Ureter (tissue), 1 donor: ENCODE measurements at regions not wholly inside any gene's neighbourhood (a gene's known extent, or its start where the extent isn't known, plus 50 kb on each side); places are given as distances from the start of the nearest gene placed in this dataset.
"Not testable (repeated sequence)": the region's sequence is repeated elsewhere in the genome, so short reads cannot be mapped to it uniquely, and the experiment has no call there.

ENCODE experiments used
- DNase-seq: peaks from one replicate; pipeline ENCODE4 v3.0.0-alpha.2; 2020; ENCODE audit warnings: low spot score
- donor health status: DM: yes; HTN: yes; CAD: no.

- DNase-seq: no peak
These were observed 98.2 kb upstream of the PMAIP1 start for GRCh38 chr18:59801576-59801975.

GRCh38 chr18:59800897-59801296, 98.9 kb upstream of the PMAIP1 start:
- no peak for DNase-seq

- DNase-seq: no peak
These were observed 100.3 kb upstream of the PMAIP1 start for GRCh38 chr18:59799383-59800015.

GRCh38 chr18:59795882-59796281, 98.7 kb upstream of the CCBE1 start:
- no peak for DNase-seq

GRCh38 chr18:59792353-59792752, 95.1 kb upstream of the CCBE1 start:
- DNase-seq: no peak

- not testable (repeated sequence) for DNase-seq
These were observed 93.2 kb upstream of the CCBE1 start for GRCh38 chr18:59790346-59790936.

- DNase-seq: no peak
These were observed 91.5 kb upstream of the CCBE1 start for GRCh38 chr18:59788791-59789106.

GRCh38 chr18:59787998-59788790, 91.0 kb upstream of the CCBE1 start:
- DNase-seq: no peak

GRCh38 chr18:59784694-59785093, 87.5 kb upstream of the CCBE1 start:
- no peak for DNase-seq

GRCh38 chr18:59783138-59783537, 85.9 kb upstream of the CCBE1 start:
- no peak for DNase-seq

GRCh38 chr18:59779979-59780378, 82.8 kb upstream of the CCBE1 start:
- DNase-seq: no peak

GRCh38 chr18:59778434-59778833, 81.2 kb upstream of the CCBE1 start:
- DNase-seq: no peak

- no peak for DNase-seq
These were observed 80.4 kb upstream of the CCBE1 start for GRCh38 chr18:59777636-59778035.

- DNase-seq: no peak
These were observed 72.1 kb upstream of the CCBE1 start for GRCh38 chr18:59769129-59769865.

- DNase-seq: no peak
These were observed 71.2 kb upstream of the CCBE1 start for GRCh38 chr18:59768409-59768808.

GRCh38 chr18:59767732-59768131, 70.5 kb upstream of the CCBE1 start:
- no peak for DNase-seq

- no peak for DNase-seq
These were observed 68.1 kb upstream of the CCBE1 start for GRCh38 chr18:59765343-59765742.

- no peak for DNase-seq
These were observed 67.1 kb upstream of the CCBE1 start for GRCh38 chr18:59764281-59764680.

GRCh38 chr18:59763541-59764136, 66.4 kb upstream of the CCBE1 start:
- no peak for DNase-seq

GRCh38 chr18:59760619-59761600, 63.7 kb upstream of the CCBE1 start:
- no peak for DNase-seq

- no peak for DNase-seq
These were observed 63.0 kb upstream of the CCBE1 start for GRCh38 chr18:59760212-59760611.
